GM19023 (cell line): ENCODE measurements at regions not wholly inside any gene's neighbourhood (a gene's known extent, or its start where the extent isn't known, plus 50 kb on each side); places are given as distances from the start of the nearest gene placed in this dataset.
"Not testable (repeated sequence)": the region's sequence is repeated elsewhere in the genome, so short reads cannot be mapped to it uniquely, and the experiment has no call there.

Experiments
- ATAC-seq: cut with Tn5 transposase; IDR thresholded peaks from one replicate; pipeline ENCODE4 v1.9.1; 2021; ENCODE audit warnings: mild to moderate bottlenecking, moderate library complexity; ENCODE audit not compliant: unreplicated experiment

GRCh38 chr16:87041286-87041685, 275.9 kb downstream of the C16orf95 start:
- ATAC-seq = no peak

- ATAC-seq = no peak
Measured at GRCh38 chr16:87042551-87043230, 274.5 kb downstream of the C16orf95 start.

GRCh38 chr16:87043231-87044031, 273.8 kb downstream of the C16orf95 start:
- ATAC-seq = no peak

GRCh38 chr16:87044032-87044382, 273.2 kb downstream of the C16orf95 start:
- ATAC-seq = no peak

GRCh38 chr16:87044829-87045228, 272.4 kb downstream of the C16orf95 start:
- ATAC-seq = no peak

GRCh38 chr16:87045466-87046216, 271.6 kb downstream of the C16orf95 start:
- no peak for ATAC-seq

- ATAC-seq = no peak
Measured at GRCh38 chr16:87046235-87046634, 271.0 kb downstream of the C16orf95 start.

GRCh38 chr16:87047221-87048037, 269.8 kb downstream of the C16orf95 start:
- no peak for ATAC-seq

- no peak for ATAC-seq
Measured at GRCh38 chr16:87048038-87048729, 269.0 kb downstream of the C16orf95 start.

- no peak for ATAC-seq
Measured at GRCh38 chr16:87048730-87049115, 268.5 kb downstream of the C16orf95 start.

GRCh38 chr16:87049216-87049615, 268.0 kb downstream of the C16orf95 start:
- ATAC-seq = not testable (repeated sequence)

- no peak for ATAC-seq
Measured at GRCh38 chr16:87050142-87050541, 267.1 kb downstream of the C16orf95 start.

- no peak for ATAC-seq
Measured at GRCh38 chr16:87051526-87052320, 265.5 kb downstream of the C16orf95 start.

GRCh38 chr16:87052506-87052905, 264.7 kb downstream of the C16orf95 start:
- no peak for ATAC-seq

GRCh38 chr16:87053016-87053982, 263.9 kb downstream of the C16orf95 start:
- ATAC-seq = no peak

GRCh38 chr16:87054154-87054553, 263.0 kb downstream of the C16orf95 start:
- ATAC-seq = no peak

- ATAC-seq = no peak
Measured at GRCh38 chr16:87054856-87055255, 262.3 kb downstream of the C16orf95 start.

- no peak for ATAC-seq
Measured at GRCh38 chr16:87056083-87056482, 261.1 kb downstream of the C16orf95 start.
